A673 (cell line): ENCODE measurements at regions not wholly inside any gene's neighbourhood (a gene's known extent, or its start where the extent isn't known, plus 50 kb on each side); places are given as distances from the start of the nearest gene placed in this dataset.

ENCODE experiments used
- BruUV-seq: library from RNA; stranded (reverse); fragments of 400-500 nt; replicated peaks from 2 replicates; lab custom pipeline; 2021; lab: Mats Ljungman, UMichigan
- CTCF ChIA-PET: fragments of 300-600 bp; sonication (Branson Sonifier 250); formaldehyde crosslinking; loops from one replicate; lab custom pipeline; 2022; ENCODE audit warnings: antibody characterized with exemption; lab: Charles Lee
- POLR2A ChIA-PET: fragments of 300-600 bp; sonication (Branson Sonifier 250); formaldehyde crosslinking; loops from one replicate; lab custom pipeline; 2022; ENCODE audit warnings: antibody characterized with exemption; ENCODE audit not compliant: low non-redundant PET; lab: Charles Lee
- DNase-seq: peaks from one replicate; pipeline ENCODE4 v3.0.0-alpha.2; 2015; ENCODE audit warnings: low spot score
- H3K27ac ChIP-seq: fragments of 200-600 bp; sonication (generic); 2 replicates; pipeline ENCODE4 v1.5.1; 2016; ENCODE audit warnings: mixed run types, low read depth, mild to moderate bottlenecking, mixed read lengths, antibody characterized with exemption, low read length; ENCODE audit not compliant: poor library complexity, severe bottlenecking
- H3K27me3 ChIP-seq: fragments of 200-600 bp; sonication (generic); replicated peaks from 2 replicates; pipeline ENCODE4 v1.6.1; 2017; ENCODE audit warnings: mixed run types, low read depth, mild to moderate bottlenecking, mixed read lengths, antibody characterized with exemption, low read length; ENCODE audit not compliant: insufficient read depth, poor library complexity
- H3K36me3 ChIP-seq: fragments of 200-600 bp; sonication (generic); 2 replicates; pipeline ENCODE4 v1.6.1; 2016; ENCODE audit warnings: mixed run types, mild to moderate bottlenecking, mixed read lengths, antibody characterized with exemption, low read length; ENCODE audit not compliant: insufficient read depth, poor library complexity, severe bottlenecking
- H3K4me1 ChIP-seq: fragments of 200-600 bp; sonication (generic); 2 replicates; pipeline ENCODE4 v1.6.1; 2017; ENCODE audit warnings: mixed run types, mild to moderate bottlenecking, mixed read lengths, antibody characterized with exemption, low read length; ENCODE audit not compliant: insufficient read depth, poor library complexity, severe bottlenecking
- H3K4me3 ChIP-seq: fragments of 200-600 bp; sonication (generic); 2 replicates; pipeline ENCODE4 v1.5.1; 2016; ENCODE audit warnings: low read depth, mixed run types, mild to moderate bottlenecking, mixed read lengths, low read length; ENCODE audit not compliant: poor library complexity, severe bottlenecking
- H3K9me3 ChIP-seq: fragments of 200-600 bp; sonication (generic); 2 replicates; pipeline ENCODE4 v1.6.1; 2016; ENCODE audit warnings: mixed run types, low read depth, mild to moderate bottlenecking, mixed read lengths, antibody characterized with exemption, low read length; ENCODE audit not compliant: poor library complexity, severe bottlenecking
- CTCF ChIP-seq: fragments of 300-800, 200-600 bp; sonication (generic); conservative IDR thresholded peaks from 2 replicates; pipeline ENCODE4 v1.5.1; 2017; ENCODE audit warnings: low read depth, mild to moderate bottlenecking, antibody characterized with exemption, low read length, moderate library complexity, mixed read lengths
- EZH2 ChIP-seq: fragments of 200-600 bp; sonication (generic); IDR thresholded peaks from 2 replicates; pipeline ENCODE4 v1.6.1; 2017; ENCODE audit warnings: borderline replicate concordance, low read depth, mild to moderate bottlenecking, mixed read lengths, antibody characterized with exemption, low read length; ENCODE audit not compliant: poor library complexity, severe bottlenecking
- intact Hi-C: fragments of 100-400 bp; cut with micrococcal nuclease; formaldehyde crosslinking; loops from one replicate; pipeline ENCODE4 v1.10.0; 2022; ENCODE audit not compliant: unreplicated experiment

- intact Hi-C loops: no loop called here
- no peak for DNase-seq
- BruUV-seq: no TSS peak
These were observed 369.3 kb upstream of the LINC00305 start for GRCh38 chr18:64518191-64518590.

GRCh38 chr18:64513401-64513800 lies 364.5 kb upstream of the LINC00305 start:
- CTCF ChIA-PET: no interaction called here
- no peak for TF ChIP-seq EZH2
- TF ChIP-seq CTCF: no peak
- Histone ChIP-seq H3K36me3 (no peaks in the 10 kb centered on the region), H3K9me3 (no peaks in the 10 kb centered on the region), H3K4me1 (no peaks in the 10 kb centered on the region), H3K27ac (no peak overlapping the region), H3K27me3 (no peaks in the 10 kb centered on the region), H3K4me3 (no peak overlapping the region)
- BruUV-seq: no TSS peak
- POLR2A ChIA-PET: no interaction called here
- intact Hi-C loops: no loop called here
- no peak for DNase-seq

More at GRCh38 chr18:64518191-64518590, 369.3 kb upstream of the LINC00305 start:
- no peaks in the 10 kb centered on the region for H3K4me1 ChIP-seq
- H3K36me3 ChIP-seq: no peaks in the 10 kb centered on the region
- TF ChIP-seq CTCF (no peak), EZH2 (no peak)
- POLR2A ChIA-PET: no interaction called here
- H3K9me3 ChIP-seq: no peaks in the 10 kb centered on the region
- no peak overlapping the region for H3K27ac ChIP-seq
- no peak overlapping the region for H3K4me3 ChIP-seq
- H3K27me3 ChIP-seq: no peaks in the 10 kb centered on the region
- CTCF ChIA-PET: no interaction called here

DNA sequence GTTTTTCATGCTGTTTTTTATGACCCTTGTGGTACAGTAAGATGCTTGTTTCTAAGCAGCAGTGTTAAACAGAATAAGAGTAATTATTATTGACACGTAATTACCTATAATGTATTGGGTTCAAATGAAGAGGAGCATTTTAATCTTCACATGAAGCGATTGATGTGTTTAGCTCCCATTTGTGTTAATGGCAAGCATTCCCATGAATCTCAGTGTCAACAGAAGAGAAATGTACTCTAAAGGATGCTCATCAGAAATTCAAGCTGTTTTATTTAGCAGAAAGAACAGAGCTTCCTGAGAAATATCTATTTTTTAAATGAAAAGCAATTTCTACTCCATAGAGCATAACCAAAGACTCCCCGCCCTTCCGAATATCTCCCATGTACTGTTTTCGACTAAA lies 341.3 kb upstream of the LINC00305 start:
- CTCF ChIA-PET: no interaction called here
- intact Hi-C loops: no loop called here
- no peak for TF ChIP-seq EZH2
- no peak for TF ChIP-seq CTCF
- Histone ChIP-seq H3K27ac (no peak overlapping the region), H3K36me3 (no peaks in the 10 kb centered on the region), H3K9me3 (no peaks in the 10 kb centered on the region), H3K4me3 (no peak overlapping the region), H3K4me1 (no peaks in the 10 kb centered on the region), H3K27me3 (no peaks in the 10 kb centered on the region)
- POLR2A ChIA-PET: no interaction called here
- no TSS peak for BruUV-seq
- no peak for DNase-seq
